ENCODE measurements at regions not wholly inside any gene's neighbourhood (a gene's known extent, or its start where the extent isn't known, plus 50 kb on each side); places are given as distances from the start of the nearest gene placed in this dataset.
"Not testable (repeated sequence)": the region's sequence is repeated elsewhere in the genome, so short reads cannot be mapped to it uniquely, and the experiment has no call there.

DNA sequence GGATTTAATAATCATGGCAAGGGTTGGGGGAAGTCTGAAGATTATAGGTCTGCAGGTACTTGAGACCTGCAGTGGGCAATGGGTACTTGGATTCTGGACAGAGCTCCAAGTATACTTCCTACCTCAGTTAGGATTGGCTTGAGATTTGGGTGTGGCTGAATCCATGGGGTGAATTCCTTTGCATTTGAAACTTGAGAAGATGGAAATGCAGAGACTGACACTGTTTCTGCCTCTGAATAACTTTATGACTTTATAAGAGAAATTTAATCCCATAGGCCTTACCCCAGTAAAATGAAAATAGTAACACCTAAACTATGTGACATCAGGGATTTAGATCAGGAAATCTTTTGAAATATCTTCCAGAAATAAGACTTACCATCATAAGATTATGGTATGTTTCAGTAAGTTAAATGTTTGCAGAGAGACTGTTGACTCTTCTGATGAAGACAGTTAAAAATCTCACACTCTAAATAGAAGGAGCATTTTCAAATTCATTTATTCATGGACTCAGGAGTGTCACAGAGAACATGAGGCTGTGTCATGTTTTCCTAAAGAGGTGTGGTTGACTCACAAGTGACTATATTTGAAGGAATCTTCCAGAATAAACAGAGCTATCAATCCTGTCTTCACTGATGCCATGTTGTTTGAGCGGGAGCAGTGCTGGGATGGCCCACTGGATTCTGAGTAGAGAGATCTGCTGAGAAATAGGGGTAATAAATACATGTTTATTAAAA is 513.5 kb upstream of the NR3C2 start:
- DNase-seq (ENCODE audit: low read depth in 3 of 3), result no peak

DNA sequence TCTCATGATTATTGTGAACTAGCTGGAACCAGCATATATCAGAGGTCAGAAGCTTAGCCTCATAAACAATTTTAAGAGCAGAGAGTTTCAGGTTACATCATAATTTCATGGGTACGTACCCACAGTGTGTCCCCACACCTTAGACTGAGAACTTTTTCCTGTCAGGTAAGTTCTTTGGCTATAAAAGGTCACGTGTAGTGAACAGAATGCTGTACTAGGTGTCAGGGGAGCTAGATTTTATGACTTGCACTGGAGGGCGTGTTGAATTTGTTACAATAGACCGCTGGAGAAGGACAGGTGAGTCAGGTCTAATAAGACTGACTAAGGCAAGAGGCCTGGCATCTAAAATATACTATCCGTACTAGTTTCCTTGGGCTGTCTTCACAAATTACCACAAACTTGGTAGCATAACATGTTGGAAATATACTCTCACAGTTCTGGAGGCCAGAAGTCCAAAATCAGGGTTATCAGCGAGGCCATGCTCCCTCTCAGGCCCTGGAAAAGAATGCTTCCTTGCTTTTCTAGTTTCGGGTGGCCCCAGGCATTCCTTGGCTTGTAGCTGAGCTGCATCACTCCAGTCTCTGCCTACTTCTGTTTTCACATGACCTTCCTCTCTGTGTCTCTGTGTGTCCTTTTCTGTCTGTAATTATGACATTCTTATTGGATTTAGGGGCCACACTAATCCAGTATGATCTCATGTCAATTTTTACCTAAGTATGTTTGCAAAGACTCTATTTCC is 512.0 kb upstream of the NR3C2 start:
- DNase-seq (ENCODE audit: low read depth in 3 of 3), result no peak

DNA sequence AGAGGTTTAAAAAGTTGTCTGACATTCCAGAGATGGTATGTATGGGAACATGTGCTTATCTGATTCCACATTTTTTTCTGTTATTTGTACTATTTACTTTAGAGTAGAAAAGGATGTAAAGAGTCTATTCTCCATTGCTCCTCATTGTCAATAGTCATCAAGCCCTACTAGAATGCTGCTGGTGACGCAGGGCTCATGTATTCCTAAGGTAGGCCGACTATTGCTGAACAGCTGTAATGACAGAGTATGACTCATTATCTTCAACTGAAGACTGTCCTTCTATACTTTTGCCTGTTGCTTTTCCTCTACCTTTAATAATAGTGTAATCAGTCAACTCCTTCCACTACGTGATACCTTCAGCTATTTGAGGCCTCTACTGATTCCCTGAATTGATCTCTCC is 509.1 kb upstream of the NR3C2 start:
- DNase-seq (ENCODE audit: low read depth in 3 of 3), result no peak

DNA sequence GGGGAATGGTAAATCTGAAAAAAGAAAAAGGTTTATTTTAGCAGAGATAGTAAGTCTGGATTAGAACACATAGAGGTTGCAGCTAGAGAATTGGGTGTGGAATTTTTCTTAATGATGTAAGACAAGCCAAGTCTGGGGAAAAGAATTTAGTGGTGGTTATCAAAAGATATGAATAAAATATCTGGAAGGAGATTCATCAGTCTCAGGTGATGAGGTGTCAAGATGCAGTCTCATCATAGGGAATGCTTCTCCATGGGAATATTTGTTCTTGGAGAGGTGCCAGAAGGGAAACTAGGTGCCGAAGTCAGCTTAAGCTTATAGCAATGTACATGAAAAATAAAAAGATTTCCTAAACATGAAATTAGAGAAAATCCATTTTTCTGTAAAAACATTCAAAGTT is 504.1 kb upstream of the NR3C2 start:
- DNase-seq (ENCODE audit: low read depth in 3 of 3), result no peak

DNA sequence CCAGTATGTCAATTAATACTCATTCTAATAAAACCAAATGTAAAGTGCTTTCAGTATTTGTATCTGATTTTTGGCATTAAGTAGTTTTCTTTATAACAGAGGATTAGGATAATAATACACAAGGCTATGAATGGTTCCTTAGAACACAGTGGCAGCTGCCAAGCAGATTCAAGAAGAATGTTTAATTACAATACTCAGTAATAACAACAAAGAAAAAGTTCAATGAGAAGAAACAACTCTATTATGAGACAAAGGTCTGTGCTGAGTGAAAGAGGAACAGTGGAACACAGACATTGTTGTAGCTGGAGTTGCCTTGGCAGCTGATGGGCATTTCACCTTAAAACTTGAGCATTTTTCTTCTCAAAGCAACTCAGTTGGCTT is 502.6 kb upstream of the NR3C2 start:
- DNase-seq (ENCODE audit: low read depth in 3 of 3), result no peak

DNA sequence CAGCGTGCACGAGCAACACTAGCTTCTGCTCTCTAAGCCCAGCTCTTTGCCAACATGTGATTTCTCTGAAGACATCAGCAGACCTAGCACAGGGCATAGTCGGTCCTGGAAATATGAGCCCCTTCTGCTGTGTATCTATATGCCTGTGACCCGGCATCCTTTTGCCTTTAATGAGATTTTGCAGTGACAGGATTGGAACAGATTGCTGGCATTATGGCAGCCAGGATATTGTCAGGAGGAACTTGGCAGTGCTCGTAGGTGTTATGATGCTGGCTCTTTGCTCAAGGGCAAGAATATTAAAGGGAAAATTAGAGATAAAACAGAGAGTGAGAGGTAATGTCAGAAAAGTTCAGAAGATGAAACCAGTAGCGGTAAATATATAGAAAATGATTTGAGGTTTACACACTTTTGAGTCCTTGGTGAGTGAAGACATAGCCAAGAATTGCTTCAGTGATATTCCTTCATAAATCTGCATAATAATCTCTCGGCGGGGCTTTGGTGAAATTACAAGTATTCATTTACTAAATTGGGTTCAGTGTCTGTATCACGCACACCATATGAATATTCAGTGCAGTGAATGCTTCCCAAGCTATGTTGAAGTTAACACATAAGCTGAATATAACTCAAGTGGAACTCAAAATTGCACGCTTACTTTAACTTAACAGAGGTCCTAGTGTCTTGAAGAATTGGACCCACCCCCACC is 502.1 kb upstream of the NR3C2 start:
- DNase-seq (ENCODE audit: low read depth in 3 of 3), result no peak

DNA sequence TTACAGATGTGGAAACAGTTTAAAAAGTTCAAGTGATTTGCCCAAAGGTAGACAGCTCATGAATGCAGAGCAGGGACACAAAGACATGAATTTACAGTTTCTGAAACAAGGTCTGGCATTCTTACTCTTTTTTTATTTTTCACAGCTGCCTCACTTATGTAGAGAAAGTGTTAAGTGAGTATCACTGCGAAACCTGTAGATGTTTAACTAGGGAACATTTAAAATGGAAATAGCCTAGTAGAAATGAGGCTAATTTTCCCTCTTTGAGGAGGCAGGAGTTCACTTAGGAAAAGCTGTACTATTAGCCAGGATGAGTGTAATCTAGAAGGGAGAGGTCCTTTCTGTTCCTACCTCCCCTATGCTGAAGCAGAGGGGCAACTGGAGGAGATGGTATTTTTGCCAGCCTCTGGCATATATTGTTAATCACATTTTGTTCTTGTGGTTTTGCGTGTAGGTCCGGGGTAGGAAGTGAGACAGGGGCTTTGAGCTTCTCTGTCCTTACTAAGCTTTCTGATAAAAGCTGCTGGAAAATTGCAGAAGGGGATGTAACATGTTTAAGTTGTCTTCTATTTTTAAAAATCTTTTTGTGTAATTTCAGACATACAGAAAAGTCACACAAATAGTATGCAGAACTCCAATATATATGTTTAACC is 492.8 kb upstream of the NR3C2 start:
- DNase-seq (ENCODE audit: low read depth in 3 of 3), result no peak

DNA sequence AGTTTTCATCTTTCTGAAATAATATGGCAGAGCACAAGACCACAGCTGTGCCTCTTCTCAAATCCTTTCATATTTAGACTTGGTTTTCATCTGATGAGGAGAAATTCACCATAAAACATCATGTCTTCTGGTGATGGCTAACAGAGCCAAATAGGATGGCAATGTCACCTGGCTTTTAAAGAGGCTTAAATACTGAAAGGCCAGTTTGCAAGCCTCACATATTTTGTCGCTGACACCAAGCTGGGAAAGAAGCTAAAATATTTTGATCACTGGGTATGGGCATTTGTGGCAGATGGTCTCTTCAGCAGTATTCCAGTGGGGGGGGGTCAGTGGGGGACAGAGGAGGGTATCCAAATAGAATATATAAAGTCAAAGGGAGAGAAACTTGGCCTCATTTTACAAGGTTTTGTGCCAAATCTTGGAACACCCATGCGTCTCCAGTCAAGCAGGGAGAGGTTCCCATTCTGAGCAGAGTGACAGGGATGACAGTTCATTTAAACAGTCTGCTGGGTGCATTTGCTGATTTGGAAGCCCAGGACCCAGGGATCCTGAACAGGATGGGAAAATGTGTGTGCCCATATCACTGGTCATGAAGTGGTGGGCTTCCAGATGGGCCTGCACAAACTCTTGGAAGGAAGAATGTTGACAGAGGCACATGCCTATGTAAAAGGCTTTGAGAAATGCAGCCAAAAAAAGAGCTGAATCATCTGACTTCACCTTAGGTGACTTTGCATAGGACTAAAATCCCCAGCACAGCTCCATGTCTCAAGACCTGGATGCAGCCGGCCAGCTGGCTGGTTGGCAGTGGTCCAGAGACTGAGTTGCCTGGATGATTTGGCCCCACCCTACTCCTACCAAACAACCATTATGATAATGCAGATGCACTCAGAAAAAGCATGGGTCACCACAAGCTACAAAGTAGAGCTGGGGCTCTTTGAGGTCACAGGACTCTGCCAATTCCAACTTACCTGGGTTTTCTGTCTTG is 484.4 kb upstream of the NR3C2 start:
- no peak for DNase-seq (ENCODE audit: low read depth in 3 of 3)

DNA sequence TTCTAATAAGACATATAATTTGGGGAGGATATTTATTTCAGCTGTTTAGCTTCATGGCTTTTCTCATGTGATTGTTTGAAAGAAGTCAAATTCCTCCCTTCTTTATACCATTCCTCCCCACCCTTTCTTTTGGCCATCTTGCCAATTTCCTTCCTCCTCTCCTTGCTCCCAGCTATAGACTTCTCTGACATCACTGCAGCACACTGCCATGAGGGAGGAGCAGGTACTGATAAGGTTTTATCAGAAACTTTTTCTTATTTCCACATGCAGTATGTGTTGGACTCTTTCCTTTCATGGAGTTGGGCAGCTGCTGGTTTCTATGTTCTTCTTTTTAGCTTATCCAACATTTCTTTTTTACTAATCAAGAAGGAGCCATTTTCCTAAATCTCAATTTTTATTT is 481.7 kb upstream of the NR3C2 start:
- DNase-seq (ENCODE audit: low read depth in 3 of 3), result no peak

DNA sequence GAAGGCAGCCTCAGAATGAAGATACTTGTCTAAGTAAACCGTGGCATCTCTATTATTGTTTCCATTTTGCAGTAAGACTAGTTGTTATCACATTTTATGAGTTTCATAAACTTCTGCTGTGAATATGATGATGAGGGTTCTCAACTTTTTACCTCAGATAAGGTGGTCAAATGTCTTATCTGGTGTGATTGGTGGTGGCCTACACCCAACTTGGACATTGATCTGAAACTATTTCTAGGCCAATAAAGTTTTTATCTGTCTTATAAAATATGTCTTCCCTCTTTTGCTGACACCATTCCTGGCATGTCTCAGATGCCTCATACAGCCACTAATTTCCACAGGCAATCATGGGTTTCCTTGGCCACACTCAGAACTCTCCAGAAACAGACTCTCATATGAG is 480.3 kb upstream of the NR3C2 start:
- no peak for DNase-seq (ENCODE audit: low read depth in 3 of 3)

DNA sequence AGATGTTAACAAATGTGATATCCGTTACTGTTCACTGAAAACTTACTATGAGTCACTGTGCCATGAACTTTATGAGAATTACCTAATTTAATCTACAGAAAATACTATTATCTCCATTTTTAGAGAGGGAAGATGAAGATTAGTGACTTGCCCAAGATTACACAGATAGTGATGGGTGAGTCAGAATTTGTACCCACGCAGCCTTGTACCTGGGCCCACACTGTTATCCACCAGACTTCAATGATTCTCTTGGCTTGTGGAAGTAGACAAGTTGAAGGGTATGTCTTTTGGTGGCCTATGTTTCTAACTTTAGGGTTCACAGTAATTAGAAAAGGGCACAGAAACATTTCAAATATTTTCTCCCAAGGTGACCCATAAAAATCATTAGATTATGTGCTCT is 472.5 kb upstream of the NR3C2 start:
- DNase-seq (ENCODE audit: low read depth in 3 of 3), result no peak

DNA sequence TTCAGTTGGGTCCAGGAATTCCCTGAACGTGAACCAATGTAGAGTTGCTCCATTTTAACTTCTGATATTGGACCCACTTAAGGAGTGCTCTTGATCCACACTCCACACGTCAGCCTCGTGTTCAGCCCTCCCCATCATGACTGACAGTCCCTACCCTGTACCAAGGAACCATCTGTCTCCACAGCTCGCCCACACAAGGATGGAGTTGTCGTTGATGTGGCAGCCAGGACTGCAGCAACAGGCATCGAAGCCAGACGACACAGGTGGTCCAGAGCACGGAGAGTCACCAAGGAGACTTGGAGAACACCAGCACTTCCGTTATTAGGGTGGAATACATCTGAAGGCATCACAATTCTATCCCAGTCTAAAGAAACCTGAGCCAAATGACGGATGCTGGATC is 472.1 kb upstream of the NR3C2 start:
- no peak for DNase-seq (ENCODE audit: low read depth in 3 of 3)

DNA sequence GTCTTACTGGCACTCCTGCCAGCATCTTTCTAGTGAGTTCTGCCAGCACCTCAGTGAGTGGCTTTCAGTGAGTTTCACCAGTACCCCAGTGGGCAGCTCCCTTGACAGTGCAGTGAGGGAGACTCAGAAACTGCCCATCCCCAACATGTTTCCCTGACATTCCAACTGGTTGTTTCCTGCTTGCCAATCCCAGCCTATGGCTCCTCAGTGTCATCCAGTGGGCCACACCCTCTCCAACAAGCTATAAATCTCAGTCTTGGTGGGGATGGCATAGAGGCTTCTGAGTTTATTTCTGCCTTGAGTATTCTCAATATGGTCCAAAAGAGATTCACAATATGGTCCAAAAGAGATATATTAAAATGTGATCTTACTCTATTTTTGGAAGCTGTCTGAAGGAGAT is 461.2 kb upstream of the NR3C2 start:
- DNase-seq (ENCODE audit: low read depth in 3 of 3), result no peak

DNA sequence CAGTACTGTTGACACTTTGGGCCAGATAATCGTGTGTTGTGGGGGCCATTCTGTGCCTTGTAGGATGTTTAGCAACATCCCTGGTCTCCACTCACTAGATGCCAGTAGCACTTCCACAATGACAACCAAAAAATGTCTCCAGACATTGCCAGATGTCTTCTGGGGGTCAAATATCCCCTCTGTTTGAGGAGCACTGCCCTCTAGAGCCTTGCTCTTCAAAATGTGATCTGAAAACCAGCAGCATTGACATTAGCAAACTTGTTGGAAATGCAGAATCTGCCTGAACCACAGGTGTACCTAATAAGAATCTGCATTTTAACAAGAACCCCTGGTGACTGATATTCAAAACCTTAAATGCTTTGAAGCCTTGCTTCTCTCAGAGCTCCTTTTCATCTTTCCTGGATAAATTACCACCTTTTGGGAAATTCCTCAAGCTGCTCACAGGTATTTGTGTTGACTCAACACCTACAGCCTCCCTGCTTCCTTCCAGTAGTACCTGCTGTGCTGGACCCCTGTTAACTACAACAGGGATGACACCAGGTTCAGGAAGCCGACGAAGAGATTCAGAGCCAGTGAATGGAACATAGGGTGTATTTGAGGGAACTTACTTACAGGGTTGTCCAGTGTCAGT is 459.0 kb upstream of the NR3C2 start:
- no peak for DNase-seq (ENCODE audit: low read depth in 3 of 3)

DNA sequence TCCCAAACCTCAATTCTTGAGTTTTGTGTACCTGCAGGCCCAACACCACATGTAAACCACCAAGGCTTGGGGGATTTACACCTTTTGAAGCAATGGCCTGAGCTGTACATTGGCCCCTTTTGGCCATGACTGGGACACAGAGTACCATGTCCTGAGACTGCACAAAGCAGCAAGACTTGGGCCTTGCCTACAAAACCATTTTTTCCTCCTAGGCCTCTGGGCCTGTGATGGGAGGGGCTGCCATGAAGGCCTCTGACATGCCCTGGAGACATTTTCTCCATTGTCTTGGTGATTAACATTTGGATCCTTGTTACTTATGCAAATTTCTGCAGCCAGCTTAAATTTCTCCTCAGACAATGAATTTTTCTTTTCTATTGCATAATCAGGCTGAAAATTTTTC is 455.9 kb upstream of the NR3C2 start:
- not testable (repeated sequence) for DNase-seq (ENCODE audit: low read depth in 3 of 3)

DNA sequence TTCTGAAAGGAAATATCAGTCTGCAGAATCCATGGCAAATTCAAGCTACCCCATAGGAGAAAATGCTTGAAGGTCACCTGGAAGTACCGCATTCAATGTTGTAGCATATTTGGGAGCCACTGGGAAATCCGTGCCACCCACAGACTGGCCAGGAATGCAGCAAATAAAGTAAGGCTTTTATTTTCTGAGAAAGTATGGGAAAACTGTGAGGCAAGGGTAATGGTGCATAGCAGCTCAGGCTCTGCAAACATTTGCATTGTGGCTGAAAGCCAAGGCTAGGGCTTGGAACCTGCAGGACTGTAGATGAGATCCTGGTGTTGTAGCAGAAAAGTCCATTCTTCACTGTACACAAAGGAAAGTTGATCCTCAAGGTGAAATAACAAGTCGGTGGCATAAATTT is 450.9 kb upstream of the NR3C2 start:
- no peak for DNase-seq (ENCODE audit: low read depth in 3 of 3)

DNA sequence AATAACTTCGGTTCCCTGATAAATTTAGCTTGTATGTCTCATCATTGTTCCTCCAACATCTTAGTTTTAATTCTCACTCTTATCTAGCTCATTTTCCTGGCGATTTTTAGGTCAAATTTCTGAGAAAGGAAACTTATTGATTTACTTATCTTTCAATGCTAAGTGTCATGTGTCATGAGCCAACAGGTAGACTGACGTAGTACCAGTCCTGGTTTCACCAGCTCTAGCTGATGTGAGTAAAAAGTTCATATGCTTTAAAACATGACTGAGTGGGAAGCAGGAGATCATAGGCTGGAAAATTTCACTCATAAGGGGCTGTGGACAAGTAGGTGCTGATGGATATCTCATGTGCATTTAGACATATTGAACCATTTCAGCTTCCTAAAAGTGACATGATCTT is 441.7 kb upstream of the NR3C2 start:
- no peak for DNase-seq (ENCODE audit: low read depth in 3 of 3)

DNA sequence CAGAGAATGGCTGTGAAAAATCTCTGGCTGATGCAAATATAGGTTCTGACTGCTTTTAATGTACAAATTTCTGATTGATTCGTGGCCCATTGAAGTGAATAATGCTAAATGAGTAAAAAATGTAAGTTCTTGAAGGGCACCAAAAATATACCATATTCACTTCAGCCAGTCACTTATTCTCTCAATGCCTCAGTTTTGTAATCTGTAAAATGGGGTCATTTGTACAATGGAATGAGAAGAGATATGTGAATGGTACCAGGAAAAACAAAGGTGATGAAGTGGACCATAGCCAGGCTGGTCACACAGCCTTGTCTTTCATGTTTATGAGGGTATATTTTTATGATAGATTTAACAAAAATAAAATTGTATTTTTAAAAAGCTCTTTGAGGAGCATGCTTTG is 441.2 kb upstream of the NR3C2 start:
- no peak for DNase-seq (ENCODE audit: low read depth in 3 of 3)

DNA sequence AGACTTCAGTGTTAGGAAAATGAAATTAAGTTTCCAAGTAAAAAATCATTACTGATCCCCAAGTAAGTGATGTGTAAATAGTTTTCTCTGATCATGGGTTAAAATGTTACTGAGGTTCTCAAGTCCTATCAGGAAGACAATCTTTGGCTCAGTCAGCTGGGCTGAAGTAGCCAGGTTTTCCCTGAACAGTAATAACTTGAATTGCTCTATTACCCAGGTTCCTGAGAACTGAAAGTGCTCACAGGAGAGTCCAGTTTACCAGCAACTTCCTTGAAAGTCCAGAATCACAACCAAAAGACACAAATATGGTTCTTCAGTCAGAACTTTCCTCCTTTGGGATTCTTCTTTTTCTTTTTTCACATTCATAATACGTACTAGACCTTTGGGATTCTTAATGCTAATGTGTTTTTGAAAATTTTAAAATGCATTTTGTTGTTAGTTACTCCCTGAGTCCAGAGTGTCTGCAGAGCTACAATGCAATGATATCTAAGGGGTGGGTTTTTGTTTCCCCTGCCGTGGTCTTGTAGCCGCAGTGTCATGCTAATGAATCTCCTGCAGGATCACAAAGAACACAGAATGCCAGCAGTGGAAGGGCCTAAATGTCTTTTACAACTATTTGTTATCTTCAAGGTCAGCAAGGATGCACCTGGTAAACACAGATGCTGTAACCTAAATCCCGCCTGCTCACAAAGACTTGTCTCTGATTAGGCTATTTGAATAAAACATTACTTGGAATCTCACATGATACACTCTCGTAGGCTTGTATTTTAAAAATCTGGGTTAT is 439.8 kb upstream of the NR3C2 start:
- DNase-seq (ENCODE audit: low read depth in 3 of 3), result no peak

DNA sequence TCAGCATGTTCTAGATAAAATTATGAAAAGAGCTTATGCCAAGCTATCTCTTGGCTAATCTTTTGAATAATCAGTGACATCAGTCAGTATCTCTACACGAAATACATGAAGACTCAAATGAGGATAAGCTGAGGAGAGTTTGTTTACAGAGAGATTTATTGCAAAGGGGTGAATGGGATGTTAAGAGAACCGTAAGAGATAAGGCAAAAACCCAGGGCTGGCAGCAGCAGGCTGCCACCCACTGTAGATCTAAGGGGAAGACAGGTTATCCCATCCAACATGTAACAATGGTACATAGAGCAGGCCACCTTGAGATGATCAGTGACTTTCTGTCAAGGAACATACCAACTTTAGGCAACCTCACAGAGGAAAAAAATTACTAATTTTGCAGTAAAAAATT is 432.1 kb upstream of the NR3C2 start:
- no peak for DNase-seq (ENCODE audit: low read depth in 3 of 3)
